NOMO-1 (cell line): ENCODE measurements at regions not wholly inside any gene's neighbourhood (a gene's known extent, or its start where the extent isn't known, plus 50 kb on each side); places are given as distances from the start of the nearest gene placed in this dataset.
"Not testable (repeated sequence)": the region's sequence is repeated elsewhere in the genome, so short reads cannot be mapped to it uniquely, and the experiment has no call there.

Experiments
- DNase-seq, 2 experiments: peaks; one replicate each; lab custom pipeline; 2025; ENCODE audit not compliant: unreplicated experiment in 2 of 2; lab: John Stamatoyannopoulos, UW

- DNase-seq = no peak
Measured at GRCh38 chr11:96681019-96681716, 291.4 kb downstream of the JRKL start.

- DNase-seq = no peak
Measured at GRCh38 chr11:96694338-96694737, 304.5 kb downstream of the JRKL start.

DNA sequence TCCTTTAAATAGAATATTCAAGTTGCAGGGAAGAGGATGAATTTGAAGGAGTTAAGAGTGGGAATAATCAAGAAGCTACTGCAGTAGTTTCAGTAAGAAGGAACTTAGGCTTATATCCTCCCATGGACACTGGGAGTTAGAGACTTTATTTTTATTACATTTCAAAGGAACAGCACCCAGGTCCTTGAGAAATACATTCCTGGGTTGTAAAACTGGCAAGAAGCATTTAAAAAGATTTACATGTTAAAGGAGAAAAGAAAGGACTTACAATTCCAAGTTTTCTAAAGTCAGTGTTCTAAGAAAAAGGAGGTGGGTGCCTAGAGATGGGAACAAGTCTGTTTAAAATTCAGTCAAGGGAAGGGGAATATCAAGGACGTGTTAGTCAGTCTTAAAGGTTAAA is 306.9 kb downstream of the JRKL start:
- DNase-seq = no peak

DNA sequence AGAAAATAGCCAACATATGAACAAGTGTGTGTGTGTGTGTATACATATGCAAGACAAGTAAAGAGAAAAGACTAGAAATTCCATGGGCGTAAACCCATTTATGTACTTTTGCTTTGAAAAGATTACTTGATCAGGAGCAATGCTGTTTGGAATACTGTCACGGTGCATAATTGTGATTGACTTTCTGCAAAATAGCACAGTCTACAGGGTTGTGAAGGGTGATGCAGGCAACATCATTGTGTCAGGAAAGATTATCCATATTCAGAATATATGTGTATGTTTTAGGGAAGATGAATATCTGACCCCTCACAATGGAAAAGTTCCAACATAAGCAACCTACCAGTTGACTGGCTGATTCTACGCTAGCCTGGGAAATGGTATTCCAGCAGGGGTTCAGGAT is 307.7 kb downstream of the JRKL start:
- no peak for DNase-seq

GRCh38 chr11:96704847-96705246 is 315.0 kb downstream of the JRKL start:
- DNase-seq = no peak

DNA sequence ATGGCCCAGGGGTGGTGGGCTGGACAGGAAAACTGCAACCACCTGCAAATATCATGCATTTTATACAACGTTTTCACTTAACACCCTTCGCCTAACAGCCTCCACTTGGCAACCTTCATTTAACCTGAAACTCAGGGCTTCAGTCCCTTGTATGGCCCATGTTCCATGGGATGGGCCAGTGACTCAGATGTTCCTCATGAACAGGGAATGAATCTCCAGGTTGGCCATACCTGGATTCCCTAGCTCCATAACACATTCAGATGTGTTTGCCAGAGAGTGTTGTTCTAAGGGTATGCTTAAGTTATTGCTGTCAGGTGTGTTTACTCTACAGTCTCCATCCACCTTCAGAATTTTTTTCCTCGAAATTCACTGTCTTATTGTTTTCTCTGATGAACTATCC is 316.9 kb downstream of the JRKL start:
- no peak for DNase-seq

DNA sequence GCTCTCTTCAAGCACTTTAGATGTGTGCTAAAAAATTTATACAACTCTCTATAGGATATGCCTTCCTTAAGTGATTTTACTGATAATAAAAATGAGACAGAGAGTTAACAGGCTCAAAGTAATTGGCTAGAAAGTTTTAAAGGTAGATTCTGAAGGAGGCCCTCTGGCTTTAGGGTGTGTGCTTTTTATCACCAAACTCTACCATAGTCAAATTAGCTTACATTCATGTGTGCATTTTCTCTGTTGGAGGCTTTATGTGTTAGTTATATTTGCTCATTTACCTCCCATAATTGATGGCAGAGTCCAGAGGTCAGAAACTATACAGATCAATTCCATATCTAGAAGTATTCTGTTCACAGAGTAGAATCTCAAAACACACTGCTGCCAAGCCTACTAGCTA is 317.5 kb downstream of the JRKL start:
- no peak for DNase-seq

DNA sequence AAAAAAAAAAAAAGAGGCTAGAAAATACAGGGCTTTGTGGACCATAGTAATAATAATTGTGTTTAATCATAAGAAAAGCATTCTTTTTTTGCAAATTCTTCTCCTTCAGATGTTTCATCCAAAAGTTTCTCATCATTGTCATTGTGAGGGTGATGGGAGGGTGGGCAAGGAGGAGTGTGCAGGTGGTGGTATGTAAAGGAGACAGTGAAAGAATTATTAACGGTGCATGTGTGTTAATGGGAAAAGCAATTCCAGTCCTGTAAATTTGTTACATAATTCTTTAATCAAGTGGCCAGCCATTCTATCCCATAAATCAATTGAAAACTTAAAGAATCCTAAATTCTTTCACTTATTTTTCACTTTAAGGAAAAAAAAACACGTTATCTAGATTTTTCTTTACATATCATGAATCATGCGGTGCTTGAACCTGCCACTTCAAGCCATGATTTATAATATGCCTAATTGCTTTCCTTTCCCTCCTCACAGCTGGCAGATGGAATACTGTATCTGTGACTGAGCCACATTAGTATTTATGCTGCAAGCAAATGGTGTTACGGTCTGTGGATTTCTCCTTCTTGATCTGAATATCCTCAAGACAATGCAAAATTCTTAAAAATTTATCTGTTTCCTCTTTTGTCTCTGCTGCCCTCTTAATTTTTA is 318.5 kb downstream of the JRKL start:
- DNase-seq = no peak

DNA sequence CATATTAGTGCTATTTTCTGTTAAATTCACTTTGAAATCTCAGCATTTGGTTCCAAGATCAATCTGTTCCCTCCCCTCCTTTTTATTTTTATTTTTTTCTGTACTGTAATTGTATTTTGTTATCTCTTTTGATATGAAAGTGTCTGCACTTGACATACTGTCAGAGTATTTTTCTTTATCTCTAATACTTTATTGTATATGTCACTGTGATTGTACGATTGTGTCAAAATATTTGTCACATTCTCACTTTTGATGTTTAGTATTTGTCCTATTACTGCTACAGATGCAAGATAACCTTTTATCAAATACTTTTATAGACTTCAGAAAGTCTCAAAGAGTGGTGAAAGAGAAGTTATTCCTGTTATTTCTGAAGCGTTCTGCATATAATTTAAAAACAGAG is 323.5 kb downstream of the JRKL start:
- no peak for DNase-seq

GRCh38 chr11:96714689-96715088 is 324.9 kb downstream of the JRKL start:
- no peak for DNase-seq

DNA sequence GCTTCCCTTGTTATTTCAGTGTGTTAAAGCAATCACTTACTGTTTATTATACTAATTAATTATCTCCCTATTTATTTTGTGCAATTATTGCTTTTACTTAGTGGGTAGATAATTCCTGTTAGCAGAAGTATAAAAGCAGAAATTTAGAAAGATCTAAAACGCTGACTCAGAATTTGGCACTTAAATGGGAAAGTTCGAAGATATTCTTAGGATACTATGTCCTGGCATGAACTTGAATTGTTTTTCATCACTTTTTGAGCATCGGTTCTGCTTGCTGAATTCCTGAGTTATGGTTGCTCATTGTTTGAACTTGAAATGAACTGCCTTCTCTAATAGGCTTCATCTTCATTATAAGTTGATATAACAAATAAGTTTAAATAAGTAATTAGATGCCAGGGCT is 325.4 kb downstream of the JRKL start:
- no peak for DNase-seq

GRCh38 chr11:96736601-96737000 is 346.8 kb downstream of the JRKL start:
- DNase-seq = no peak

GRCh38 chr11:96738311-96738710 is 348.5 kb downstream of the JRKL start:
- no peak for DNase-seq

GRCh38 chr11:96741068-96741467 is 351.3 kb downstream of the JRKL start:
- no peak for DNase-seq

DNA sequence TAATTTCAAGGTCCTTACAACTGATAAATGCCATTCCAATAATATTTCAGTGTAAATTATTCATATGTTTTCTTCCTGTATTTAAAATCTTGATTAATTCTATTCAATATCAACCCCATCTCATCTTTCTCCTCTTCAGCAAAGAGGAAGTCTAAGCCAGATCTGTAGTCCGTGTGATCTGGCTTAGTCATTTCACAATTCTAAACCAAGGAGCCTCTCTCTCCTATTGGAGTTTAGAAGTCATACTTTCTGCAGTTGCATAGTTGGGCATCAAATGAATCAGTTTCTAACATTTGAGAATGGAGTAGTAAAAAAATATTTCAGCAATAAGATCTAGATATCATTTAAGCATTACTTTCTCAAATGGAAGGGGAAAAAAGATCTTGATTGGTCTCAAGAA is 354.9 kb downstream of the JRKL start:
- no peak for DNase-seq

DNA sequence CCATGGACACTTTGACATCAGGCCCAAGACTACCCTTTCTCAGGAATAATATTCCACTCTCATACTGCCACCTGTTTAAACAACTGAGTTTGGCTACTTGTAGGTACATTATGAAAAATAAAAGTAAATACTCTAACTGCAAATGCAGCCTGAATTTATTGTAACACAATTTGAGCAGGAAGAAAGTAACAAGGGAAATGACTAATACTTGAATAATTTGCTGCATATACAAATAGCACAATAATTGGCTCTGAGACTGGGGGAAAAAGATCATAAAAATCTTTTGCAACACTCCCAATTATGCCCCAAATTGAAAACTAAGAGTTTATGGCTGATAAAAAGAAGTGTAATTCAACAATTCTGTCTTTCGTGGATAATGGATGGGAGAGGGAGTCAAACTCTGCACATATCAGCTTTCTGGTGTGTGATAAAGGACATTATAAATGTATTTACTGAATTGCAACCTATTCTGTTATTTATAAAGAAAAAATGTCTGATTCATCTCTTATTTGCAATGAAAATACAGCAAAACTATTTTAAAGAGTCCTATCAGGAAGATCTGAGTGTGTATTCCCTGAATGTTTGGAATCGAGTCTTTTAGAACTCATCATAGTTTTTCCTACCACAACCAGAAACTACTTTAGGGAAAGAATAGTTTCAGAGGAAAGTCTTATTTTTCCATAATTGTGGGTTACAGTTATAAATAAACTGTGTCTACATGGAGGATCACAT is 359.0 kb downstream of the JRKL start:
- DNase-seq = no peak

- DNase-seq = not testable (repeated sequence)
Measured at GRCh38 chr11:96751807-96752206, 362.0 kb downstream of the JRKL start.

DNA sequence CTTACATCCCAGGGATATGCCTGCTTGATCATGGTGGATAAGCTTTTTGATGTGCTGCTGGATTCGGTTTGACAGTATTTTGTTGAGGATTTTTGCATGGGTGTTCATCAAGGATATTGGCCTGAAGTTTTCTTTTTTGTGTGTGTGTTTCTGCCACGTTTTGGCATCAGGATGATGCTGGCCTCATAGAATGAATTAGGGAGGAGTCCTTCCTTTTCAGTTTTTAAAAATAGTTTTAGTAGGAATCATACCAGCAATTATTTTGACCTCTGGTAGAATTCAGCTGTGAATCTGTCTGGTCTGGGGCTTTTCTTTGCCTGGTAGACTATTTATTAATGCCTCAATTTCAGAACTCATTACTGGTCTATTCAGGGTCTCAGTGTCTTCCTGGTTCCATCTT is 362.4 kb downstream of the JRKL start:
- DNase-seq = no peak

GRCh38 chr11:96753997-96754396 is 364.2 kb downstream of the JRKL start:
- no peak for DNase-seq

GRCh38 chr11:96755209-96755608 is 365.4 kb downstream of the JRKL start:
- no peak for DNase-seq

- DNase-seq = no peak
Measured at GRCh38 chr11:96755752-96756151, 365.9 kb downstream of the JRKL start.

DNA sequence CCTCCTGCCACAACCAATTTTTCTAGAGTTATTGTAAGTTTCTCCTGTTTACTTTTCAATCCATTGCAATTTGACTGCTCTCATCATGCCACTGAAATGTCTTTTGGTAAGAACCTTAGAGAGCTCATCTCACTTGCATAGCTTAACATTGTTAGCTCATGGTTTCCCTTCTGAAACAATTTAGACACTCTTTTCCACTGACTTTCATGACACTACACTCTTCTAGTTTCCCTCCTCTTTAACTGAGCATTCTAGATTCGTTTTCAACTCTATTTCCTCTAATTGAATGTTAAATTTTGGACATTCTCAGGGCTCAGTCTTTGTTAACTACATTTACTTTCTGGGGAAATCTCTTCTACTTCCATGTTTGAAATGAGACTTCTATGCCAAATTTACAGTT is 369.1 kb downstream of the JRKL start:
- no peak for DNase-seq
